GM23338 (cell line): ENCODE measurements at regions not wholly inside any gene's neighbourhood (a gene's known extent, or its start where the extent isn't known, plus 50 kb on each side); places are given as distances from the start of the nearest gene placed in this dataset.

ENCODE experiments used
- ATAC-seq: fragments of 200-7000 bp; cut with Tn5 transposase; 3 replicates; pipeline ENCODE4 v1.9.1; 2020
- DNase-seq: peaks from one replicate; pipeline ENCODE4 v3.0.0-alpha.2; 2015; ENCODE audit warnings: low spot score
- H2AFZ ChIP-seq: fragments of 200-600 bp; sonication (generic); 2 replicates; pipeline ENCODE4 v1.8.0; 2016; ENCODE audit warnings: antibody characterized with exemption, mild to moderate bottlenecking, moderate library complexity
- H3F3A ChIP-seq: fragments of 200-600 bp; sonication (generic); replicated peaks from 2 replicates; pipeline ENCODE4 v1.8.0; 2017; ENCODE audit warnings: antibody characterized with exemption, mixed run types, low read depth
- H3K27ac ChIP-seq: fragments of 200-600 bp; sonication (generic); 2 replicates; pipeline ENCODE4 v1.6.1; 2016; ENCODE audit warnings: low read depth
- H3K27me3 ChIP-seq: fragments of 200-600 bp; sonication (generic); 2 replicates; pipeline ENCODE4 v1.8.0; 2016; ENCODE audit warnings: mild to moderate bottlenecking, mixed run types, moderate library complexity; ENCODE audit not compliant: insufficient read depth
- H3K36me3 ChIP-seq: fragments of 200-600 bp; sonication (generic); 2 replicates; pipeline ENCODE4 v1.8.0; 2016; ENCODE audit warnings: mild to moderate bottlenecking; ENCODE audit not compliant: insufficient read depth
- H3K4me1 ChIP-seq: fragments of 200-600 bp; sonication (generic); 2 replicates; pipeline ENCODE4 v1.8.0; 2016; ENCODE audit warnings: mild to moderate bottlenecking, moderate library complexity; ENCODE audit not compliant: insufficient read depth
- H3K4me2 ChIP-seq: fragments of 200-600 bp; sonication (generic); 2 replicates; pipeline ENCODE4 v1.7.1; 2017; ENCODE audit warnings: mixed run types
- H3K4me3 ChIP-seq: fragments of 200-600 bp; sonication (generic); 2 replicates; pipeline ENCODE4 v1.6.1; 2016; ENCODE audit warnings: mixed run types
- H3K79me2 ChIP-seq: fragments of 200-600 bp; sonication (generic); replicated peaks from 2 replicates; pipeline ENCODE4 v1.8.0; 2017; ENCODE audit warnings: mild to moderate bottlenecking; ENCODE audit not compliant: insufficient read depth
- H3K9me2 ChIP-seq: fragments of 200-600 bp; sonication (generic); 2 replicates; pipeline ENCODE4 v1.8.0; 2017; ENCODE audit not compliant: insufficient read depth
- H4K20me1 ChIP-seq: fragments of 200-600 bp; sonication (generic); replicated peaks from 2 replicates; pipeline ENCODE4 v1.8.0; 2017; ENCODE audit warnings: mild to moderate bottlenecking; ENCODE audit not compliant: insufficient read depth
- H3K27ac Mint-ChIP-seq: 2 replicates; pipeline ENCODE4 v1.8.0; 2020; ENCODE audit warnings: inconsistent platforms, mild to moderate bottlenecking, moderate library complexity, mixed read lengths
- H3K27me3 Mint-ChIP-seq: 3 replicates; pipeline ENCODE4 v1.8.0; 2022; ENCODE audit warnings: low read depth, mild to moderate bottlenecking, moderate library complexity, mixed read lengths, inconsistent platforms; ENCODE audit not compliant: insufficient read depth, poor library complexity
- H3K36me3 Mint-ChIP-seq: 3 replicates; pipeline ENCODE4 v1.8.0; 2021; ENCODE audit warnings: low read depth, mild to moderate bottlenecking, inconsistent platforms, moderate library complexity, mixed read lengths
- H3K4me1 Mint-ChIP-seq: 3 replicates; pipeline ENCODE4 v1.8.0; 2020; ENCODE audit warnings: mild to moderate bottlenecking, inconsistent platforms, mixed read lengths
- H3K4me3 Mint-ChIP-seq: 3 replicates; pipeline ENCODE4 v1.8.0; 2021; ENCODE audit warnings: moderate library complexity, mild to moderate bottlenecking, inconsistent platforms, mixed read lengths
- H3K9me3 Mint-ChIP-seq: 3 replicates; pipeline ENCODE4 v1.8.0; 2020; ENCODE audit warnings: moderate library complexity, mild to moderate bottlenecking, inconsistent platforms, mixed read lengths
- EZH2 ChIP-seq: fragments of 200-600 bp; sonication (generic); IDR thresholded peaks from one replicate; pipeline ENCODE4 v1.8.0; 2017; ENCODE audit warnings: antibody characterized with exemption, mild to moderate bottlenecking, low read depth; ENCODE audit not compliant: unreplicated experiment
- EZH2phosphoT487 ChIP-seq: fragments of 200-600 bp; sonication (generic); IDR thresholded peaks from one replicate; pipeline ENCODE4 v1.8.1; 2018; ENCODE audit warnings: antibody characterized with exemption; ENCODE audit not compliant: unreplicated experiment
- JUNB ChIP-seq: IDR thresholded peaks from one replicate; pipeline ENCODE4 v1.6.1; 2016; ENCODE audit warnings: antibody characterized with exemption; ENCODE audit not compliant: unreplicated experiment
- NANOG ChIP-seq: IDR thresholded peaks from 2 replicates; pipeline ENCODE4 v1.6.1; 2016; ENCODE audit warnings: antibody characterized with exemption, borderline replicate concordance
- ZNF114 ChIP-seq: fragments of 250-450 bp; sonication (Bioruptor Pico); IDR thresholded peaks from 2 replicates; pipeline ENCODE4 v1.5.0; 2020; ENCODE audit warnings: mild to moderate bottlenecking, moderate library complexity
- ZNF331 ChIP-seq: fragments of 250-450 bp; sonication (Bioruptor Pico); IDR thresholded peaks from 2 replicates; pipeline ENCODE4 v1.5.0; 2020; ENCODE audit warnings: low read depth, mild to moderate bottlenecking, moderate library complexity
- TF ChIP-seq, protein P1 (sequence below): IDR thresholded peaks from one replicate; pipeline ENCODE4 v1.6.1; 2018; ENCODE audit warnings: antibody characterized with exemption; ENCODE audit not compliant: unreplicated experiment
- TF ChIP-seq, protein P2 (sequence below): IDR thresholded peaks from 2 replicates; pipeline ENCODE4 v1.6.1; 2016; ENCODE audit warnings: antibody characterized with exemption

GRCh38 chr4:148540622-148541326, 98.6 kb upstream of the NR3C2 start:
- H3K27me3 ChIP-seq = no peaks in the 10 kb centered on the region
- no peak overlapping the region for H3K4me3 ChIP-seq
- no peak overlapping the region for H3K27ac Mint-ChIP-seq
- H3K79me2 ChIP-seq = no peaks in the 10 kb centered on the region
- H3F3A ChIP-seq = no peaks in the 10 kb centered on the region
- no peaks in the 10 kb centered on the region for H3K36me3 ChIP-seq
- H3K27ac ChIP-seq = no peak overlapping the region
- H3K9me3 Mint-ChIP-seq = no peaks in the 10 kb centered on the region
- H3K4me2 ChIP-seq = no peak overlapping the region
- TF ChIP-seq EZH2 (no peak), JUNB (no peak), NANOG (no peak), EZH2phosphoT487 (no peak), ZNF114 (CRISPR knock-in tag) (no peak)
- TF ChIP-seq, protein P1, sequence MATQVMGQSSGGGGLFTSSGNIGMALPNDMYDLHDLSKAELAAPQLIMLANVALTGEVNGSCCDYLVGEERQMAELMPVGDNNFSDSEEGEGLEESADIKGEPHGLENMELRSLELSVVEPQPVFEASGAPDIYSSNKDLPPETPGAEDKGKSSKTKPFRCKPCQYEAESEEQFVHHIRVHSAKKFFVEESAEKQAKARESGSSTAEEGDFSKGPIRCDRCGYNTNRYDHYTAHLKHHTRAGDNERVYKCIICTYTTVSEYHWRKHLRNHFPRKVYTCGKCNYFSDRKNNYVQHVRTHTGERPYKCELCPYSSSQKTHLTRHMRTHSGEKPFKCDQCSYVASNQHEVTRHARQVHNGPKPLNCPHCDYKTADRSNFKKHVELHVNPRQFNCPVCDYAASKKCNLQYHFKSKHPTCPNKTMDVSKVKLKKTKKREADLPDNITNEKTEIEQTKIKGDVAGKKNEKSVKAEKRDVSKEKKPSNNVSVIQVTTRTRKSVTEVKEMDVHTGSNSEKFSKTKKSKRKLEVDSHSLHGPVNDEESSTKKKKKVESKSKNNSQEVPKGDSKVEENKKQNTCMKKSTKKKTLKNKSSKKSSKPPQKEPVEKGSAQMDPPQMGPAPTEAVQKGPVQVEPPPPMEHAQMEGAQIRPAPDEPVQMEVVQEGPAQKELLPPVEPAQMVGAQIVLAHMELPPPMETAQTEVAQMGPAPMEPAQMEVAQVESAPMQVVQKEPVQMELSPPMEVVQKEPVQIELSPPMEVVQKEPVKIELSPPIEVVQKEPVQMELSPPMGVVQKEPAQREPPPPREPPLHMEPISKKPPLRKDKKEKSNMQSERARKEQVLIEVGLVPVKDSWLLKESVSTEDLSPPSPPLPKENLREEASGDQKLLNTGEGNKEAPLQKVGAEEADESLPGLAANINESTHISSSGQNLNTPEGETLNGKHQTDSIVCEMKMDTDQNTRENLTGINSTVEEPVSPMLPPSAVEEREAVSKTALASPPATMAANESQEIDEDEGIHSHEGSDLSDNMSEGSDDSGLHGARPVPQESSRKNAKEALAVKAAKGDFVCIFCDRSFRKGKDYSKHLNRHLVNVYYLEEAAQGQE = no peak
- TF ChIP-seq, protein P2, sequence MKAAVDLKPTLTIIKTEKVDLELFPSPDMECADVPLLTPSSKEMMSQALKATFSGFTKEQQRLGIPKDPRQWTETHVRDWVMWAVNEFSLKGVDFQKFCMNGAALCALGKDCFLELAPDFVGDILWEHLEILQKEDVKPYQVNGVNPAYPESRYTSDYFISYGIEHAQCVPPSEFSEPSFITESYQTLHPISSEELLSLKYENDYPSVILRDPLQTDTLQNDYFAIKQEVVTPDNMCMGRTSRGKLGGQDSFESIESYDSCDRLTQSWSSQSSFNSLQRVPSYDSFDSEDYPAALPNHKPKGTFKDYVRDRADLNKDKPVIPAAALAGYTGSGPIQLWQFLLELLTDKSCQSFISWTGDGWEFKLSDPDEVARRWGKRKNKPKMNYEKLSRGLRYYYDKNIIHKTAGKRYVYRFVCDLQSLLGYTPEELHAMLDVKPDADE = no peak
- H4K20me1 ChIP-seq = no peaks in the 10 kb centered on the region
- H3K4me1 Mint-ChIP-seq = no peaks in the 10 kb centered on the region
- no peak for ATAC-seq
- H3K27me3 Mint-ChIP-seq = no peaks in the 10 kb centered on the region
- H3K4me1 ChIP-seq = no peaks in the 10 kb centered on the region
- no peak overlapping the region for H2AFZ ChIP-seq
- H3K9me2 ChIP-seq = no peaks in the 10 kb centered on the region
- H3K4me3 Mint-ChIP-seq = no peak overlapping the region
- H3K36me3 Mint-ChIP-seq = no peaks in the 10 kb centered on the region
- DNase-seq = no peak

GRCh38 chr4:148539387-148539786, 97.2 kb upstream of the NR3C2 start:
- H3K4me1 Mint-ChIP-seq = no peaks in the 10 kb centered on the region
- H3K36me3 Mint-ChIP-seq = peaks cover 5% of the 10 kb centered on the region; the same call in 2 of the 3 replicates
- no peaks in the 10 kb centered on the region for H3K4me1 ChIP-seq
- H3K9me3 Mint-ChIP-seq = peaks cover 12% of the 10 kb centered on the region
- H3K79me2 ChIP-seq = no peaks in the 10 kb centered on the region
- H3K36me3 ChIP-seq = no peaks in the 10 kb centered on the region
- H3K27me3 Mint-ChIP-seq = no peaks in the 10 kb centered on the region
- H3K27me3 ChIP-seq = no peaks in the 10 kb centered on the region
- no peak overlapping the region for H3K4me3 ChIP-seq
- no peaks in the 10 kb centered on the region for H4K20me1 ChIP-seq
- H3F3A ChIP-seq = no peaks in the 10 kb centered on the region
- H3K27ac ChIP-seq = no peak overlapping the region
- H2AFZ ChIP-seq = no peak overlapping the region
- ATAC-seq = no peak
- H3K4me3 Mint-ChIP-seq = no peak overlapping the region
- H3K4me2 ChIP-seq = no peak overlapping the region
- no peaks in the 10 kb centered on the region for H3K9me2 ChIP-seq
- DNase-seq = peak; percentile 11
- H3K27ac Mint-ChIP-seq = no peak overlapping the region
- TF ChIP-seq ZNF331 (CRISPR knock-in tag) (no peak), JUNB (no peak), EZH2phosphoT487 (no peak)
- TF ChIP-seq, protein P1 = no peak
